Erythroblast (primary cell): ENCODE measurements at regions not wholly inside any gene's neighbourhood (a gene's known extent, or its start where the extent isn't known, plus 50 kb on each side); places are given as distances from the start of the nearest gene placed in this dataset.

Source experiments
- GATA1 ChIP-seq: IDR thresholded peaks from 2 replicates; pipeline ENCODE4 v1.6.1; 2011; ENCODE audit warnings: low read depth, mild to moderate bottlenecking, control low read depth, low read length, moderate library complexity
- POLR2A ChIP-seq: IDR thresholded peaks from 2 replicates; pipeline ENCODE4 v1.6.1; 2011; ENCODE audit warnings: mild to moderate bottlenecking, low read length

DNA sequence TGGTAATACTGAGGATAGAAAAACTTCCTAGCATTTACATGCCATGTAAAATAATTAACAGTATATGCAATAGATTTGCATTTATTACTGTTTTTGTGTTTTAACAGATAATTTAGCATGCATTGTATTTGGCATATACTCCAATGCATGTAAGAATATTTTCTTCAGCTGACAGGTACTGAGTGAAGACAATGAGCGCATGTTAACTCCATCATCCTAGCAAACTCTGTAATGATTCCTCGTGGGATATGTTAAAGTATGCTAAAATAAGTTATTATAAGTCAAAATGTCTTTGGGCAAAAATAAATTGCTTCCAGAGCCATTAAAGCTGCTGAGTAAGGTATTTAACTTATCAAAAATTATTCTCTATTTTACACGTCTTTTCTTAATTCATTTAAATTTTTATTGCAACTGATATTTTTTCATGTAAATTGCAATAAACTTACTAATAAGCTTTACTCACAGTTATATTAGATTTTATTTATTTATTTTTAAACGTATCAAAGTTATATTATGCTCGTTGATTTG lies 616.4 kb upstream of the NDST4 start:
- TF ChIP-seq POLR2A (no peak), GATA1 (no peak)
